ENCODE measurements at regions not wholly inside any gene's neighbourhood (a gene's known extent, or its start where the extent isn't known, plus 50 kb on each side); places are given as distances from the start of the nearest gene placed in this dataset.

- TF ChIP-seq, protein P1, sequence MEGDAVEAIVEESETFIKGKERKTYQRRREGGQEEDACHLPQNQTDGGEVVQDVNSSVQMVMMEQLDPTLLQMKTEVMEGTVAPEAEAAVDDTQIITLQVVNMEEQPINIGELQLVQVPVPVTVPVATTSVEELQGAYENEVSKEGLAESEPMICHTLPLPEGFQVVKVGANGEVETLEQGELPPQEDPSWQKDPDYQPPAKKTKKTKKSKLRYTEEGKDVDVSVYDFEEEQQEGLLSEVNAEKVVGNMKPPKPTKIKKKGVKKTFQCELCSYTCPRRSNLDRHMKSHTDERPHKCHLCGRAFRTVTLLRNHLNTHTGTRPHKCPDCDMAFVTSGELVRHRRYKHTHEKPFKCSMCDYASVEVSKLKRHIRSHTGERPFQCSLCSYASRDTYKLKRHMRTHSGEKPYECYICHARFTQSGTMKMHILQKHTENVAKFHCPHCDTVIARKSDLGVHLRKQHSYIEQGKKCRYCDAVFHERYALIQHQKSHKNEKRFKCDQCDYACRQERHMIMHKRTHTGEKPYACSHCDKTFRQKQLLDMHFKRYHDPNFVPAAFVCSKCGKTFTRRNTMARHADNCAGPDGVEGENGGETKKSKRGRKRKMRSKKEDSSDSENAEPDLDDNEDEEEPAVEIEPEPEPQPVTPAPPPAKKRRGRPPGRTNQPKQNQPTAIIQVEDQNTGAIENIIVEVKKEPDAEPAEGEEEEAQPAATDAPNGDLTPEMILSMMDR (IDR thresholded peaks at IDR 0.05): no peak
- TF ChIP-seq POLR2A (IDR thresholded peaks at IDR 0.05) (no peak), EP300 (IDR thresholded peaks at IDR 0.05) (no peak)
These were observed 298.7 kb upstream of the DDI1 start for GRCh38 chr11:103737747-103738146.

All from stomach (tissue), 4 donors.